Heart left ventricle (tissue), 16 donors: ENCODE measurements at regions not wholly inside any gene's neighbourhood (a gene's known extent, or its start where the extent isn't known, plus 50 kb on each side); places are given as distances from the start of the nearest gene placed in this dataset.

Experiments used
- ATAC-seq, 4 donors: fragments of 200-7000 bp; cut with Tn5 transposase; one replicate each; pipeline ENCODE4 v1.9.1; 2020 to 2022; ENCODE audit warnings: moderate library complexity in 4 of 4, mild to moderate bottlenecking in 3 of 4, moderate number of reproducible peaks in 1 of 4
- DNase-seq, 5 donors: peaks; one replicate each; pipeline ENCODE4 v3.0.0-alpha.2; 2020
- H3K27ac ChIP-seq, 12 donors: fragments of 200-600 bp; sonication (generic) in 4 of 12; one replicate each; pipeline versions ENCODE4 v1.5.0 to v1.8.0; 2016 to 2022; ENCODE audit warnings: mild to moderate bottlenecking in 2 of 12
- H3K27me3 ChIP-seq, 9 donors: fragments of 200-600 bp; sonication (generic) in 2 of 9; one replicate each; pipeline versions ENCODE4 v1.5.1 to v1.8.0; 2016 to 2022; ENCODE audit warnings: mild to moderate bottlenecking in 3 of 9
- H3K36me3 ChIP-seq, 9 donors: fragments of 200-600 bp; sonication (generic) in 2 of 9; one replicate each; pipeline versions ENCODE4 v1.5.0 to v1.8.0; 2018 to 2022; ENCODE audit warnings: mild to moderate bottlenecking in 2 of 9
- H3K4me1 ChIP-seq, 12 donors: fragments of 200-600 bp; sonication (generic) in 4 of 12; one replicate each; pipeline versions ENCODE4 v1.5.0 to v1.8.0; 2016 to 2022; ENCODE audit warnings: mild to moderate bottlenecking in 3 of 12
- H3K4me3 ChIP-seq, 12 donors: fragments of 200-600 bp; sonication (generic) in 4 of 12; one replicate each; pipeline versions ENCODE4 v1.5.0 to v1.8.0; 2017 to 2022; ENCODE audit warnings: mild to moderate bottlenecking in 9 of 12, moderate library complexity in 4 of 12
- H3K9me3 ChIP-seq, 12 donors: fragments of 200-600 bp; sonication (generic) in 4 of 12; one replicate each; pipeline versions ENCODE4 v1.5.0 to v1.8.0; 2016 to 2022; ENCODE audit warnings: mild to moderate bottlenecking in 1 of 12
- CTCF ChIP-seq, 12 donors: fragments of 200-600 bp; sonication (generic) in 4 of 12; IDR thresholded peaks; one replicate each; pipeline versions ENCODE4 v1.5.0 to v1.8.0; 2018 to 2022; ENCODE audit warnings: antibody characterized with exemption in 12 of 12, mild to moderate bottlenecking in 5 of 12
- POLR2A ChIP-seq, 2 donors: fragments of 450-650 bp; IDR thresholded peaks; one replicate each; pipeline ENCODE4 v1.6.1; 2017; ENCODE audit warnings: antibody characterized with exemption in 2 of 2, mild to moderate bottlenecking in 2 of 2, moderate library complexity in 2 of 2
- WGBS, 4 donors: extraction: QIAGEN DNeasy Blood & Tissue Kit in 2 of 4; methylation state at CpG; one replicate each; pipeline versions ENCODE4 v1.1.5 to v1.1.7; 2013 to 2018; 5-methylcytosine and 5-hydroxymethylcytosine counted together
- intact Hi-C, 10 donors: fragments of 100-400 bp; cut with DNase I; formaldehyde crosslinking; loops; one replicate each; pipeline versions ENCODE4 v1.11.1 to v1.14.2; 2022
- donor health status: ischemic (EF 13 %, LVEDD 7.1; RV severe dilation, severe dysfunction).
- donor health status: healthy with polysubstance abuse.
- donor health status: DM: no; HTN: yes; CAD: no.
- donor health status: DM: no; HTN: no; CAD: no.
- donor health status: ischemic (EF 25% LVEDD 6.9; RV normal size, moderate dysfunction).
- donor health status: ischemic (EF 25% LVEDD 5.7; RV mildly dilated, moderate dysfunction).
- donor health status: healthy.
- donor health status: DM: yes; HTN: yes; CAD: no.
- donor health status: ischemic (EF 35%, LVEDD 5.7; RV mildly dilated, moderate dysfunction).
- donor health status: nonischemic (EF 11% LVEDD 7.7; RV severe dilation, severe dysfunction).
- donor health status: DM: yes; HTN: yes; CAD: no.
- donor health status: PGD.
- donor health status: ischemic (EF 29% LVEDD 5.4; RV normal size, mild dysfunction).
- donor health status: nonischemic (EF 23%, LVEDD 6.1; RV moderate dilation, normal function).

- H3K4me1 ChIP-seq = no peaks in the 10 kb centered on the region
- H3K27ac ChIP-seq = no peak overlapping the region
- DNase-seq (no peak), ATAC-seq (no peak)
- TF ChIP-seq POLR2A (IDR thresholded peaks at IDR 0.05) (no peak), CTCF (IDR thresholded peaks at IDR 0.05) (no peak)
- no peaks in the 10 kb centered on the region for H3K36me3 ChIP-seq
- 90 to 93% (median 92%) methylated on average over 7 of the region's 7 CpGs for WGBS, 4 donors
- H3K9me3 ChIP-seq = no peaks in the 10 kb centered on the region
- H3K27me3 ChIP-seq = peaks cover 0 to 5% (median 0%) of the 10 kb centered on the region in 9 donors
- no peak overlapping the region for H3K4me3 ChIP-seq
- intact Hi-C loops = no loop called here
These were observed 235.3 kb upstream of the RAB6C start for GRCh38 chr2:129744141-129744540.

GRCh38 chr2:129744649-129745048, 234.8 kb upstream of the RAB6C start:
- Histone ChIP-seq H3K27me3 (peaks cover 0 to 5% (median 0%) of the 10 kb centered on the region in 9 donors), H3K36me3 (no peaks in the 10 kb centered on the region), H3K27ac (no peak overlapping the region), H3K4me3 (no peak overlapping the region), H3K9me3 (no peaks in the 10 kb centered on the region), H3K4me1 (no peaks in the 10 kb centered on the region)
- intact Hi-C loops = no loop called here
- no peak for TF ChIP-seq CTCF (IDR thresholded peaks at IDR 0.05)
- no peak for TF ChIP-seq POLR2A (IDR thresholded peaks at IDR 0.05)
- WGBS, 4 donors = 55 to 71% (median 66%) methylated on average over 8 of the region's 8 CpGs
- ATAC-seq (peak; percentile 39 to 72 (median 47)), DNase-seq (peak in 1 of 5 donors; percentile 55)

GRCh38 chr2:129747500-129748125, 231.9 kb upstream of the RAB6C start:
- peaks cover 0 to 3% (median 0%) of the 10 kb centered on the region in 9 donors for H3K27me3 ChIP-seq
- H3K27ac ChIP-seq = no peak overlapping the region
- intact Hi-C loops = no loop called here
- H3K4me1 ChIP-seq = no peaks in the 10 kb centered on the region
- DNase-seq (no peak), ATAC-seq (peak in 1 of 4 donors; percentile 34)
- no peaks in the 10 kb centered on the region for H3K36me3 ChIP-seq
- H3K4me3 ChIP-seq = no peak overlapping the region
- H3K9me3 ChIP-seq = peaks cover 0 to 10% (median 0%) of the 10 kb centered on the region in 12 donors
- 75 to 88% (median 81%) methylated on average over 1 to 6 of the region's 6 CpGs for WGBS, 4 donors
- TF ChIP-seq CTCF (IDR thresholded peaks at IDR 0.05) (no peak), POLR2A (IDR thresholded peaks at IDR 0.05) (no peak)

- Histone ChIP-seq H3K4me3 (no peak overlapping the region), H3K4me1 (no peaks in the 10 kb centered on the region), H3K27ac (no peak overlapping the region), H3K9me3 (peaks cover 0 to 10% (median 0%) of the 10 kb centered on the region in 12 donors), H3K36me3 (no peaks in the 10 kb centered on the region), H3K27me3 (peaks cover 0 to 3% (median 0%) of the 10 kb centered on the region in 9 donors)
- ATAC-seq (peak in 1 of 4 donors; percentile 13), DNase-seq (no peak)
- no peak for TF ChIP-seq POLR2A (IDR thresholded peaks at IDR 0.05)
- no peak for TF ChIP-seq CTCF (IDR thresholded peaks at IDR 0.05)
- WGBS, 4 donors = 74 to 94% (median 80%) methylated on average over 4 to 5 of the region's 5 CpGs
- intact Hi-C loops = no loop called here
These were observed 231.2 kb upstream of the RAB6C start for GRCh38 chr2:129748250-129748649.
